ENCODE measurements at regions not wholly inside any gene's neighbourhood (a gene's known extent, or its start where the extent isn't known, plus 50 kb on each side); places are given as distances from the start of the nearest gene placed in this dataset.

- no peaks in the 10 kb centered on the region for H3K9me3 ChIP-seq
- intact Hi-C loops (cut with DNase I) = no loop called here
- no peaks in the 10 kb centered on the region for H3K36me3 ChIP-seq
- DNase-seq (ENCODE audit: extremely low spot score in 2 of 2) = no peak
- no peak overlapping the region for H3K27ac ChIP-seq
- TF ChIP-seq, protein P1, sequence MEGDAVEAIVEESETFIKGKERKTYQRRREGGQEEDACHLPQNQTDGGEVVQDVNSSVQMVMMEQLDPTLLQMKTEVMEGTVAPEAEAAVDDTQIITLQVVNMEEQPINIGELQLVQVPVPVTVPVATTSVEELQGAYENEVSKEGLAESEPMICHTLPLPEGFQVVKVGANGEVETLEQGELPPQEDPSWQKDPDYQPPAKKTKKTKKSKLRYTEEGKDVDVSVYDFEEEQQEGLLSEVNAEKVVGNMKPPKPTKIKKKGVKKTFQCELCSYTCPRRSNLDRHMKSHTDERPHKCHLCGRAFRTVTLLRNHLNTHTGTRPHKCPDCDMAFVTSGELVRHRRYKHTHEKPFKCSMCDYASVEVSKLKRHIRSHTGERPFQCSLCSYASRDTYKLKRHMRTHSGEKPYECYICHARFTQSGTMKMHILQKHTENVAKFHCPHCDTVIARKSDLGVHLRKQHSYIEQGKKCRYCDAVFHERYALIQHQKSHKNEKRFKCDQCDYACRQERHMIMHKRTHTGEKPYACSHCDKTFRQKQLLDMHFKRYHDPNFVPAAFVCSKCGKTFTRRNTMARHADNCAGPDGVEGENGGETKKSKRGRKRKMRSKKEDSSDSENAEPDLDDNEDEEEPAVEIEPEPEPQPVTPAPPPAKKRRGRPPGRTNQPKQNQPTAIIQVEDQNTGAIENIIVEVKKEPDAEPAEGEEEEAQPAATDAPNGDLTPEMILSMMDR (IDR thresholded peaks at IDR 0.05) = no peak
- TF ChIP-seq POLR2AphosphoS5 (IDR thresholded peaks at IDR 0.05; ENCODE audit: insufficient read depth in 1 of 2, low read depth in 1 of 2) = no peak
- TF ChIP-seq POLR2A (IDR thresholded peaks at IDR 0.05) = no peak
- H3K4me3 ChIP-seq = no peak overlapping the region
- no peaks in the 10 kb centered on the region for H3K27me3 ChIP-seq
- H3K4me1 ChIP-seq = no peaks in the 10 kb centered on the region
These were observed 2025.6 kb upstream of the AGA start for GRCh38 chr4:179467878-179468277.

- TF ChIP-seq, protein P1 (IDR thresholded peaks at IDR 0.05) = no peak
- TF ChIP-seq POLR2AphosphoS5 (IDR thresholded peaks at IDR 0.05; ENCODE audit: insufficient read depth in 1 of 2, low read depth in 1 of 2) = no peak
- TF ChIP-seq POLR2A (IDR thresholded peaks at IDR 0.05) = no peak
- Histone ChIP-seq H3K27ac (no peak overlapping the region), H3K4me1 (no peaks in the 10 kb centered on the region), H3K9me3 (no peaks in the 10 kb centered on the region), H3K36me3 (no peaks in the 10 kb centered on the region), H3K4me3 (no peak overlapping the region), H3K27me3 (no peaks in the 10 kb centered on the region)
- intact Hi-C loops (cut with DNase I) = no loop called here
- DNase-seq (ENCODE audit: extremely low spot score in 2 of 2) = no peak
These were observed 2029.9 kb upstream of the AGA start for GRCh38 chr4:179472164-179472563.

DNA sequence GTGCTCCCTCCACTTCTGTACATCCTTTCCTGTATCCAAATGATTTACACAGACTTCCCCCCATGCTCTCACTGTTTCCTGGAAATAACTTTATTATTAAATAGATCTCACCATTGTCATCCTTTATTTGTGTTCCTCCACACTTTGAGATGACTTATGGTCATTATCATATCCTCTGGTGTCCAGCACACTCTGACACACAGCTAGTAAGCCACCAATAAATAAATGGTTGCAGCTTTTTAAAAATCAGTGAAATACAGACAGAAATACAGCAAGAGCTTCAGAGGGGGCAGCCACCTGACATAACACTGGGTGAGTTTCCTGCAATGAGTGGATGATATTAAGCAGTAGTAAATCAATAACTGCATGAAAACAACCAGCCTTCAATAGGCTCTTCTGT, 2036.4 kb upstream of the AGA start:
- Histone ChIP-seq H3K4me1 (no peaks in the 10 kb centered on the region), H3K9me3 (no peaks in the 10 kb centered on the region), H3K27ac (no peak overlapping the region), H3K36me3 (no peaks in the 10 kb centered on the region), H3K27me3 (no peaks in the 10 kb centered on the region), H3K4me3 (no peak overlapping the region)
- TF ChIP-seq, protein P1 (IDR thresholded peaks at IDR 0.05) = no peak
- TF ChIP-seq POLR2AphosphoS5 (IDR thresholded peaks at IDR 0.05; ENCODE audit: insufficient read depth in 1 of 2, low read depth in 1 of 2) (no peak), POLR2A (IDR thresholded peaks at IDR 0.05) (no peak)
- intact Hi-C loops (cut with DNase I) = no loop called here
- no peak for DNase-seq (ENCODE audit: extremely low spot score in 2 of 2)

DNA sequence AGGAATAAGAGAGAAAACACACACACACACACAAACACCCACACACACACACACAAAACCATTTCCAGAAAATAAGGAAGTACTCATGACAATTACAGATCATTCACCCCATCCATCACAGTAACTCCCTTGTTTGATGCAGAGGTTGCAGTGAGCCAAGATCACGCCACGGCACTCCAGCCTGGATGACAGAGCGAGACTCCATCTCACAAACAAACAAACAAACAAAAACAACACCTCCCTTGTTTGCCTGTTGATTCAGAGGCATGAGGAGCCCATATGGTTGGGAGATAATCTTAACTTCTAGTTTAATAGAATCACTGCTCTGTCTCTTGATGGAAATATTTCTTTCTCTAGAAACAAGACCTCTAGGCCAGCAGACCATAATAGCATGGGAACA, 2043.5 kb upstream of the AGA start:
- Histone ChIP-seq H3K9me3 (no peaks in the 10 kb centered on the region), H3K27ac (no peak overlapping the region), H3K27me3 (no peaks in the 10 kb centered on the region), H3K4me3 (no peak overlapping the region), H3K36me3 (no peaks in the 10 kb centered on the region), H3K4me1 (no peaks in the 10 kb centered on the region)
- intact Hi-C loops (cut with DNase I) = no loop called here
- TF ChIP-seq POLR2A (IDR thresholded peaks at IDR 0.05) (no peak), POLR2AphosphoS5 (IDR thresholded peaks at IDR 0.05; ENCODE audit: insufficient read depth in 1 of 2, low read depth in 1 of 2) (no peak)
- TF ChIP-seq, protein P1 (IDR thresholded peaks at IDR 0.05) = no peak
- no peak for DNase-seq (ENCODE audit: extremely low spot score in 2 of 2)

DNA sequence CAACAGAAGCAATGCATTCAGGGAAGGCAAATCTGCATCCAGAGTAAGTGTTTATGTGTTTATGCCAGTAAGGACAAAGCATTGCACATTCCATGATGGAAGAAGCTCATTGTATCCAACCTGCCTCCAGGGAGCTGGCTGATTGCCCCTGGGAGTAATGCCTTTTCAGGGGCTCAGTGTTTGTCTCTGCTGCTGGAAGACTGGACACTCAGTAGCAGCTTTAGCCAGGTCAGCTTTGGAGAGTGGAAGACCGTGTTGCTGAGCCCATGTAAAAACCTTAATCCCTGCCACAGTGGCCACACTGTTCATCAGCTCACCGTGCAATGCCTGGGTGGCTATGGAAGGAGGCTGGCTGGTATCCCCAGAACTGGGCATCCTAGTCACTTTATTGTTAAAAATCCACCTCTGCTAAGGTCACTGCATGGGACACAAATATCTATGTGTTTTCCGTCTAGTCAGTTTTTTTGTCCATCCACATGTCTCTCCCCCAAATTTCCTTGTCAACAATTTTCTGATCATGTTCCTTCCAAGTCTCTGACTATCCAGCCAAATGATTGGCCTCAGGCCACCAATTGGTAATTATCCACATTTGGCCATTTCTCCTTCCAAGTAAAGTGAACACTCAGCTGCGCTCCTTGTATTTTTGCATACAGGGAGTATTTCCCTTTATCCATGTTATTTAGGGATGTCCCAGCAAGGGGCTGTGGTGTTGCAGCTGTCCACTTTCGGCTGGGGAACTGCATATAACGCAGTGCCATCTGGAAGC, 2044.5 kb upstream of the AGA start:
- Histone ChIP-seq H3K27ac (no peak overlapping the region), H3K36me3 (no peaks in the 10 kb centered on the region), H3K27me3 (no peaks in the 10 kb centered on the region), H3K9me3 (no peaks in the 10 kb centered on the region), H3K4me1 (no peaks in the 10 kb centered on the region), H3K4me3 (no peak overlapping the region)
- no peak for DNase-seq (ENCODE audit: extremely low spot score in 2 of 2)
- TF ChIP-seq, protein P1 (IDR thresholded peaks at IDR 0.05) = no peak
- TF ChIP-seq POLR2AphosphoS5 (IDR thresholded peaks at IDR 0.05; ENCODE audit: insufficient read depth in 1 of 2, low read depth in 1 of 2) = no peak
- no peak for TF ChIP-seq POLR2A (IDR thresholded peaks at IDR 0.05)
- intact Hi-C loops (cut with DNase I) = no loop called here

Measured in vagina (tissue), 2 donors.